ENCODE measurements at regions not wholly inside any gene's neighbourhood (a gene's known extent, or its start where the extent isn't known, plus 50 kb on each side); places are given as distances from the start of the nearest gene placed in this dataset.

GRCh38 chr14:94677747-94678146 is 65.6 kb downstream of the SERPINA3 start:
- no peaks in the 10 kb centered on the region for H3K27me3 ChIP-seq (replicated peaks; ENCODE audit: control insufficient read depth, insufficient read depth, low read length)
- CTCF ChIA-PET = no interaction called here
- Mint-ChIP-seq H3K27me3 (ENCODE audit: insufficient read depth, unreplicated experiment) (peaks cover 6% of the 10 kb centered on the region), H3K27ac (ENCODE audit: unreplicated experiment) (no peak overlapping the region), H3K36me3 (ENCODE audit: insufficient read depth, unreplicated experiment) (peaks cover 6% of the 10 kb centered on the region), H3K9me3 (ENCODE audit: unreplicated experiment) (no peaks in the 10 kb centered on the region), H3K4me1 (ENCODE audit: low read depth, unreplicated experiment) (no peaks in the 10 kb centered on the region), H3K4me3 (ENCODE audit: unreplicated experiment) (no peak overlapping the region)
- no peak overlapping the region for H3K4me3 ChIP-seq (ENCODE audit: low read depth, low read length)
- H3K4me1 ChIP-seq = no peaks in the 10 kb centered on the region
- H3K9me3 ChIP-seq = no peaks in the 10 kb centered on the region
- intact Hi-C loops (cut with micrococcal nuclease; ENCODE audit: unreplicated experiment) = no loop called here
- TF ChIP-seq CTCF (IDR thresholded peaks at IDR 0.05; ENCODE audit: insufficient read depth in 1 of 2, low read depth in 1 of 2, low read length in 1 of 2, severe bottlenecking in 1 of 2, unreplicated experiment in 1 of 2) = no peak
- BruUV-seq (replicated peaks) = no TSS peak
- POLR2A ChIA-PET = no interaction called here
- H3K36me3 ChIP-seq (ENCODE audit: control insufficient read depth, insufficient read depth, low read length) = no peaks in the 10 kb centered on the region
- DNase-seq = no peak

GRCh38 chr14:94677213-94677612 is 65.0 kb downstream of the SERPINA3 start:
- Mint-ChIP-seq H3K27ac (ENCODE audit: unreplicated experiment) (no peak overlapping the region), H3K27me3 (ENCODE audit: insufficient read depth, unreplicated experiment) (peaks cover 6% of the 10 kb centered on the region), H3K4me1 (ENCODE audit: low read depth, unreplicated experiment) (no peaks in the 10 kb centered on the region), H3K9me3 (ENCODE audit: unreplicated experiment) (no peaks in the 10 kb centered on the region), H3K4me3 (ENCODE audit: unreplicated experiment) (no peak overlapping the region), H3K36me3 (ENCODE audit: insufficient read depth, unreplicated experiment) (peaks cover 6% of the 10 kb centered on the region)
- DNase-seq = no peak
- no peaks in the 10 kb centered on the region for H3K9me3 ChIP-seq
- H3K4me1 ChIP-seq = 0 out of 2 replicates have a peak, but pooled peaks cover 3% of the 10 kb centered on the region
- H3K4me3 ChIP-seq (ENCODE audit: low read depth, low read length) = no peak overlapping the region
- no peaks in the 10 kb centered on the region for H3K36me3 ChIP-seq (ENCODE audit: control insufficient read depth, insufficient read depth, low read length)
- CTCF ChIA-PET = no interaction called here
- POLR2A ChIA-PET = no interaction called here
- intact Hi-C loops (cut with micrococcal nuclease; ENCODE audit: unreplicated experiment) = no loop called here
- TF ChIP-seq CTCF (IDR thresholded peaks at IDR 0.05; ENCODE audit: insufficient read depth in 1 of 2, low read depth in 1 of 2, low read length in 1 of 2, severe bottlenecking in 1 of 2, unreplicated experiment in 1 of 2) = no peak
- no TSS peak for BruUV-seq (replicated peaks)
- H3K27me3 ChIP-seq (replicated peaks; ENCODE audit: control insufficient read depth, insufficient read depth, low read length) = no peaks in the 10 kb centered on the region

- H3K27me3 ChIP-seq (replicated peaks; ENCODE audit: control insufficient read depth, insufficient read depth, low read length) = no peaks in the 10 kb centered on the region
- Mint-ChIP-seq H3K27me3 (ENCODE audit: insufficient read depth, unreplicated experiment) (peaks cover 6% of the 10 kb centered on the region), H3K36me3 (ENCODE audit: insufficient read depth, unreplicated experiment) (peaks cover 6% of the 10 kb centered on the region), H3K4me3 (ENCODE audit: unreplicated experiment) (no peak overlapping the region), H3K9me3 (ENCODE audit: unreplicated experiment) (no peaks in the 10 kb centered on the region), H3K27ac (ENCODE audit: unreplicated experiment) (no peak overlapping the region), H3K4me1 (ENCODE audit: low read depth, unreplicated experiment) (no peaks in the 10 kb centered on the region)
- intact Hi-C loops (cut with micrococcal nuclease; ENCODE audit: unreplicated experiment) = no loop called here
- no TSS peak for BruUV-seq (replicated peaks)
- H3K36me3 ChIP-seq (ENCODE audit: control insufficient read depth, insufficient read depth, low read length) = no peaks in the 10 kb centered on the region
- no peaks in the 10 kb centered on the region for H3K9me3 ChIP-seq
- 0 out of 2 replicates have a peak, but pooled peaks cover 5% of the 10 kb centered on the region for H3K4me1 ChIP-seq
- TF ChIP-seq CTCF (IDR thresholded peaks at IDR 0.05; ENCODE audit: insufficient read depth in 1 of 2, low read depth in 1 of 2, low read length in 1 of 2, severe bottlenecking in 1 of 2, unreplicated experiment in 1 of 2) = no peak
- POLR2A ChIA-PET = no interaction called here
- no peak overlapping the region for H3K4me3 ChIP-seq (ENCODE audit: low read depth, low read length)
- CTCF ChIA-PET = no interaction called here
- DNase-seq = no peak
These were observed 64.4 kb downstream of the SERPINA3 start for GRCh38 chr14:94676495-94677185.
